H1 (cell line): ENCODE measurements at regions not wholly inside any gene's neighbourhood (a gene's known extent, or its start where the extent isn't known, plus 50 kb on each side); places are given as distances from the start of the nearest gene placed in this dataset.

Experiments used
- CTCF ChIA-PET: fragments of 300-600 bp; sonication (Branson Sonifier 250); formaldehyde crosslinking; loops from one replicate; lab custom pipeline; 2021; ENCODE audit not compliant: partially characterized antibody; lab: Charles Lee
- POLR2A ChIA-PET: fragments of 300-600 bp; sonication (Branson Sonifier 250); formaldehyde crosslinking; loops from one replicate; lab custom pipeline; 2021; ENCODE audit warnings: inconsistent platforms; ENCODE audit not compliant: partially characterized antibody; lab: Charles Lee
- DNase-seq, 2 experiments: peaks; one replicate each; pipeline versions ENCODE4 v3.0.0 to v3.0.0-alpha.2; 2010 to 2022; ENCODE audit warnings: low spot score in 2 of 2, low read depth in 1 of 2, mixed read lengths in 1 of 2
- FAIRE-seq: peaks from 2 replicates; lab custom pipeline; 2011; peaks lifted over from hg19 to GRCh38; lab: Jason Lieb, UNC
- H2AFZ ChIP-seq: 2 replicates; pipeline ENCODE4 v1.8.1; 2012; ENCODE audit warnings: low read length, inconsistent platforms
- H2AK5ac ChIP-seq: 2 replicates; pipeline ENCODE4 v1.6.1; 2013; ENCODE audit warnings: low read depth, low read length
- H2BK120ac ChIP-seq: replicated peaks from 2 replicates; pipeline ENCODE3; 2013; ENCODE audit warnings: low read depth, low read length, inconsistent platforms
- H2BK12ac ChIP-seq: 2 replicates; pipeline ENCODE4 v1.6.1; 2013; ENCODE audit warnings: low read depth, low read length
- H2BK15ac ChIP-seq: 2 replicates; pipeline ENCODE4 v1.6.1; 2013; ENCODE audit warnings: low read length
- H2BK20ac ChIP-seq: 2 replicates; pipeline ENCODE4 v1.6.1; 2013; ENCODE audit warnings: low read length
- H2BK5ac ChIP-seq: 2 replicates; pipeline ENCODE4 v1.6.1; 2013; ENCODE audit warnings: low read depth, low read length
- H3K14ac ChIP-seq: 2 replicates; pipeline ENCODE4 v1.6.1; 2013; ENCODE audit warnings: inconsistent platforms; ENCODE audit not compliant: insufficient read length
- H3K18ac ChIP-seq: 2 replicates; pipeline ENCODE4 v1.6.1; 2013; ENCODE audit warnings: low read length; ENCODE audit errors: extremely low read depth
- H3K23ac ChIP-seq: 2 replicates; pipeline ENCODE4 v1.6.1; 2013; ENCODE audit warnings: inconsistent platforms; ENCODE audit not compliant: insufficient read length
- H3K23me2 ChIP-seq: 2 replicates; pipeline ENCODE4 v1.6.1; 2013; ENCODE audit warnings: low read depth, low read length
- H3K27ac ChIP-seq: 2 replicates; pipeline ENCODE4 v1.6.1; 2011; ENCODE audit warnings: low read depth, low read length, inconsistent platforms
- H3K27me3 ChIP-seq, 4 experiments: replicated peaks in 1 of 4; 1 replicate in 1 of 4; 2 replicates in 3 of 4; pipeline versions ENCODE4 v1.6.1 to v1.8.1; 2011 to 2013; ENCODE audit warnings: low read length in 3 of 4, mild to moderate bottlenecking in 3 of 4, inconsistent platforms in 2 of 4, mixed read lengths in 2 of 4, moderate library complexity in 1 of 4; ENCODE audit not compliant: control insufficient read depth in 3 of 4, insufficient read depth in 3 of 4; ENCODE audit errors: extremely low read depth in 1 of 4
- H3K36me3 ChIP-seq, 4 experiments: 2 replicates each; pipeline versions ENCODE4 v1.6.1 to v1.8.1; 2011 to 2013; ENCODE audit warnings: mild to moderate bottlenecking in 4 of 4, low read length in 3 of 4, moderate library complexity in 2 of 4, control low read depth in 1 of 4, inconsistent platforms in 1 of 4; ENCODE audit not compliant: insufficient read depth in 4 of 4, control insufficient read depth in 2 of 4
- H3K4ac ChIP-seq: replicated peaks from 2 replicates; pipeline ENCODE3; 2013; ENCODE audit warnings: low read length, low read depth, mixed read lengths, inconsistent platforms; ENCODE audit not compliant: insufficient read length
- H3K4me1 ChIP-seq, 4 experiments: replicated peaks in 1 of 4; 1 replicate in 1 of 4; 2 replicates in 3 of 4; pipeline versions ENCODE4 v1.6.1 to v1.8.1; 2011 to 2013; ENCODE audit warnings: low read length in 3 of 4, inconsistent platforms in 2 of 4, mixed read lengths in 1 of 4; ENCODE audit not compliant: insufficient read depth in 4 of 4, control insufficient read depth in 3 of 4
- H3K4me2 ChIP-seq, 2 experiments: 2 replicates each; pipeline versions ENCODE4 v1.6.1 to v1.8.1; 2011 to 2013; ENCODE audit warnings: low read depth in 2 of 2, low read length in 2 of 2, control low read depth in 1 of 2, inconsistent platforms in 1 of 2, mild to moderate bottlenecking in 1 of 2; ENCODE audit not compliant: insufficient read depth in 1 of 2
- H3K4me3 ChIP-seq, 4 experiments: fragments of 200-600, 300-600 bp in 1 of 4; sonication (generic), shearing (Covaris generic), sonication (Bioruptor Twin) in 1 of 4; 2 replicates each; pipeline versions ENCODE4 v1.5.1 to v1.8.1; 2011 to 2016; ENCODE audit warnings: low read length in 4 of 4, low read depth in 3 of 4, control low read depth in 2 of 4, inconsistent platforms in 2 of 4, mild to moderate bottlenecking in 2 of 4, mixed read lengths in 1 of 4, moderate library complexity in 1 of 4; ENCODE audit not compliant: insufficient read depth in 2 of 4; ENCODE audit errors: extremely low read depth in 1 of 4
- H3K56ac ChIP-seq: replicated peaks from 2 replicates; pipeline ENCODE3; 2013; ENCODE audit warnings: low read depth, mild to moderate bottlenecking, mixed read lengths, low read length, inconsistent platforms; ENCODE audit not compliant: insufficient read length
- H3K79me1 ChIP-seq: 2 replicates; pipeline ENCODE4 v1.6.1; 2013; ENCODE audit warnings: low read depth, low read length, control low read depth
- H3K79me2 ChIP-seq, 2 experiments: 2 replicates each; pipeline versions ENCODE4 v1.6.1 to v1.8.1; 2012 to 2013; ENCODE audit warnings: low read length in 2 of 2, mild to moderate bottlenecking in 2 of 2, inconsistent platforms in 1 of 2; ENCODE audit not compliant: insufficient read depth in 2 of 2, control insufficient read depth in 1 of 2
- H3K9ac ChIP-seq, 4 experiments: replicated peaks in 1 of 4; 1 replicate in 1 of 4; 2 replicates in 3 of 4; pipeline versions ENCODE4 v1.6.1 to v1.8.1; 2011 to 2013; ENCODE audit warnings: low read depth in 3 of 4, low read length in 3 of 4, control low read depth in 2 of 4, mild to moderate bottlenecking in 2 of 4, moderate library complexity in 2 of 4, inconsistent platforms in 1 of 4; ENCODE audit errors: extremely low read depth in 1 of 4
- H3K9me3 ChIP-seq, 2 experiments: 2 replicates each; pipeline versions ENCODE4 v1.6.1 to v1.8.1; 2012 to 2013; ENCODE audit warnings: mild to moderate bottlenecking in 2 of 2, moderate library complexity in 2 of 2, control low read depth in 1 of 2, inconsistent platforms in 1 of 2, low read depth in 1 of 2, low read length in 1 of 2, mixed read lengths in 1 of 2; ENCODE audit not compliant: insufficient read depth in 2 of 2
- H4K20me1 ChIP-seq, 2 experiments: replicated peaks in 1 of 2; 2 replicates each; pipeline versions ENCODE3 to v1.8.1; 2011 to 2013; ENCODE audit warnings: inconsistent platforms in 2 of 2, low read length in 2 of 2, mild to moderate bottlenecking in 1 of 2; ENCODE audit not compliant: insufficient read depth in 2 of 2, control insufficient read depth in 1 of 2
- H4K5ac ChIP-seq: 2 replicates; pipeline ENCODE4 v1.6.1; 2013; ENCODE audit warnings: low read length, low read depth, mixed read lengths, inconsistent platforms; ENCODE audit not compliant: insufficient read length
- H4K8ac ChIP-seq: 2 replicates; pipeline ENCODE4 v1.8.0; 2013; ENCODE audit warnings: mild to moderate bottlenecking, moderate library complexity, low read length, inconsistent platforms; ENCODE audit not compliant: insufficient read depth; ENCODE audit errors: extremely low read depth
- H4K91ac ChIP-seq: replicated peaks from 2 replicates; pipeline ENCODE3; 2013; ENCODE audit warnings: low read length, mixed read lengths, inconsistent platforms; ENCODE audit not compliant: insufficient read length
- BCL11A ChIP-seq, 2 experiments: IDR thresholded peaks; one replicate each; pipeline ENCODE4 v1.6.1; 2011; ENCODE audit warnings: low read depth in 2 of 2, low read length in 2 of 2, mild to moderate bottlenecking in 2 of 2
- BRCA1 ChIP-seq: IDR thresholded peaks from 2 replicates; pipeline ENCODE4 v1.6.1; 2012; ENCODE audit warnings: low read depth, low read length, improper control_type of control experiment
- CBX8 ChIP-seq: fragments of 300-800, 300-1000 bp; sonication (generic); IDR thresholded peaks from 2 replicates; pipeline ENCODE4 v1.7.1; 2016; ENCODE audit warnings: low read depth, low read length, borderline replicate concordance
- EP300 ChIP-seq, 2 experiments: IDR thresholded peaks; 1 replicate in 1 of 2; 2 replicates in 1 of 2; pipeline ENCODE4 v1.6.1; 2011 to 2012; ENCODE audit warnings: low read depth in 2 of 2, low read length in 2 of 2, mild to moderate bottlenecking in 2 of 2, borderline replicate concordance in 1 of 2, inconsistent platforms in 1 of 2, moderate library complexity in 1 of 2
- FOSL1 ChIP-seq: IDR thresholded peaks from 2 replicates; pipeline ENCODE4 v1.6.1; 2011; ENCODE audit warnings: mild to moderate bottlenecking, low read depth, low read length, moderate library complexity; ENCODE audit not compliant: insufficient read depth
- HDAC2 ChIP-seq, 2 experiments: fragments of 300-600 bp in 1 of 2; sonication (generic) in 1 of 2; IDR thresholded peaks; 2 replicates each; pipeline ENCODE4 v1.6.1; 2011 to 2012; ENCODE audit warnings: low read depth in 2 of 2, low read length in 2 of 2, mild to moderate bottlenecking in 2 of 2, moderate library complexity in 2 of 2, borderline replicate concordance in 1 of 2, inconsistent platforms in 1 of 2
- KDM1A ChIP-seq: fragments of 200-600, 300-600 bp; sonication (generic); IDR thresholded peaks from 2 replicates; pipeline ENCODE4 v1.7.1; 2016; ENCODE audit warnings: mild to moderate bottlenecking, low read length, borderline replicate concordance
- POLR2A ChIP-seq, 2 experiments: IDR thresholded peaks; 1 replicate in 1 of 2; 2 replicates in 1 of 2; pipeline ENCODE4 v1.6.1; 2011; ENCODE audit warnings: low read depth in 2 of 2, low read length in 2 of 2, mild to moderate bottlenecking in 2 of 2; ENCODE audit errors: control extremely low read depth in 1 of 2
- POLR2AphosphoS5 ChIP-seq: IDR thresholded peaks from 2 replicates; pipeline ENCODE4 v1.6.1; 2011; ENCODE audit warnings: low read depth, low read length
- RNF2 ChIP-seq: fragments of 200-900, 300-1000 bp; sonication (generic); IDR thresholded peaks from 2 replicates; pipeline ENCODE4 v1.7.1; 2016; ENCODE audit warnings: borderline replicate concordance, low read depth, mild to moderate bottlenecking, antibody characterized with exemption, low read length; ENCODE audit not compliant: poor library complexity, severe bottlenecking; ENCODE audit errors: missing control alignments
- SIN3A ChIP-seq, 2 experiments: IDR thresholded peaks in 1 of 2; conservative IDR thresholded peaks in 1 of 2; 2 replicates each; pipeline ENCODE4 v1.6.1; 2011 to 2012; ENCODE audit warnings: low read length in 2 of 2, improper control_type of control experiment in 1 of 2, low read depth in 1 of 2, mild to moderate bottlenecking in 1 of 2
- TBP ChIP-seq: IDR thresholded peaks from 2 replicates; pipeline ENCODE4 v1.6.1; 2011; ENCODE audit warnings: low read depth, low read length, improper control_type of control experiment
- USF2 ChIP-seq: IDR thresholded peaks from 2 replicates; pipeline ENCODE4 v1.6.1; 2011; ENCODE audit warnings: low read length, improper control_type of control experiment
- WGBS, 2 experiments: shearing (Covaris generic) in 1 of 2; methylation state at CpG; one replicate each; pipeline versions ENCODE4 v1.1.6 to v1.1.7; 2013 to 2015; ENCODE audit warnings: low lambda C conversion rate in 2 of 2, mixed read lengths in 2 of 2, inconsistent platforms in 1 of 2, low coverage in 1 of 2, missing lambda C conversion rate in 1 of 2; ENCODE audit not compliant: insufficient replicate concordance in 2 of 2, insufficient coverage in 1 of 2, insufficient read length in 1 of 2; ENCODE audit errors: extremely low coverage in 1 of 2, missing lambda C conversion rate in 1 of 2; 5-methylcytosine and 5-hydroxymethylcytosine counted together

- H3K18ac ChIP-seq: no peak overlapping the region
- no peaks in the 10 kb centered on the region for H3K9me3 ChIP-seq
- no peaks in the 10 kb centered on the region for H3K36me3 ChIP-seq
- H4K91ac ChIP-seq: no peak overlapping the region
- H4K5ac ChIP-seq: no peak overlapping the region
- H3K79me2 ChIP-seq: no peaks in the 10 kb centered on the region
- no peak overlapping the region for H3K56ac ChIP-seq
- H3K4me1 ChIP-seq: peaks cover 3 to 10% (median 5%) of the 10 kb centered on the region in 4 experiments; a peak in 6 of 7 replicates
- no peak overlapping the region for H3K23ac ChIP-seq
- no peak overlapping the region for H2BK20ac ChIP-seq
- CTCF ChIA-PET: interaction anchor here (0.6 kb wide), 1 partner anchor 33 kb away, joined by 3 read pairs; no protein-coding TSS in a partner anchor
- POLR2A ChIA-PET: no interaction called here
- no peak overlapping the region for H3K27ac ChIP-seq
- H2BK12ac ChIP-seq: no peak overlapping the region
- WGBS, 2 experiments: 84% methylated on average over 2 of the region's 2 CpGs; no CpG with 5 or more reads in 1 of the 2 experiments
- no peaks in the 10 kb centered on the region for H3K23me2 ChIP-seq
- H2AFZ ChIP-seq: no peak overlapping the region; the same call in 1 of the 2 replicates
- no peak overlapping the region for H2BK5ac ChIP-seq
- no peak overlapping the region for H3K4me3 ChIP-seq
- no peak overlapping the region for H4K8ac ChIP-seq
- H2BK15ac ChIP-seq: no peak overlapping the region
- H3K27me3 ChIP-seq: no peaks in the 10 kb centered on the region
- no peak for DNase-seq
- FAIRE-seq: no peak
- H2AK5ac ChIP-seq: no peak overlapping the region
- H3K79me1 ChIP-seq: no peaks in the 10 kb centered on the region
- H2BK120ac ChIP-seq: no peak overlapping the region
- no peak overlapping the region for H3K14ac ChIP-seq
- no peaks in the 10 kb centered on the region for H4K20me1 ChIP-seq
- no peak overlapping the region for H3K4ac ChIP-seq
- no peak overlapping the region for H3K9ac ChIP-seq
- H3K4me2 ChIP-seq: no peak overlapping the region
- TF ChIP-seq KDM1A (no peak), RNF2 (no peak), HDAC2 (IDR thresholded peaks at IDR 0.05; ENCODE audit: borderline replicate concordance in 1 of 2, low read depth in 2 of 2, low read length in 2 of 2) (no peak), SIN3A (conservative IDR thresholded peaks at IDR 0.05 in 1 of 2, IDR thresholded peaks at IDR 0.05 in 1 of 2; ENCODE audit: low read depth in 1 of 2, low read length in 2 of 2) (no peak), USF2 (no peak), BCL11A (IDR thresholded peaks at IDR 0.05; ENCODE audit: low read depth in 2 of 2, low read length in 2 of 2) (no peak), EP300 (IDR thresholded peaks at IDR 0.05; ENCODE audit: borderline replicate concordance in 1 of 2, low read depth in 2 of 2, low read length in 2 of 2) (no peak), CBX8 (no peak), BRCA1 (no peak), POLR2AphosphoS5 (no peak), FOSL1 (no peak), TBP (no peak), POLR2A (IDR thresholded peaks at IDR 0.05; ENCODE audit: control extremely low read depth in 1 of 2, low read depth in 2 of 2, low read length in 2 of 2) (no peak)
Measured at GRCh38 chr5:125233944-125234343, 487.5 kb upstream of the ZNF608 start.
